ENCODE measurements at regions not wholly inside any gene's neighbourhood (a gene's known extent, or its start where the extent isn't known, plus 50 kb on each side); places are given as distances from the start of the nearest gene placed in this dataset.
"Not testable (repeated sequence)": the region's sequence is repeated elsewhere in the genome, so short reads cannot be mapped to it uniquely, and the experiment has no call there.

DNA sequence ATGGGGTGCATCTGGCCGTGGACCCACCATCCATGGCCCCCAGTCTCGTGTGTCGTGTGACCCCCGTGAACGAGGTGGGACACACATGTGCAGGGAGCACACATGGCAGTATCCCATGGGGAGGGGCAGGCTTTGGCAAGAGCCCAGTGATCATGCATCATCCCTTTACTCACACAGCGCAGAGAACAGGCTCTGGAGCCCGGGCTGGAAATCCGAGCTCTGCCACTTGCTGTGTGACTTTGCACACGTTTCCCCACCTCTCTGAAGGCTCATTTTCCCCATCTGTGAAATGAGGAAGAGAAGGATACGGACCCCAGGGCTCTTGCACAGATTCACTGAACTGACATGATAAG lies 119.9 kb downstream of the PHETA1 start:
- TF ChIP-seq CTCF (conservative IDR thresholded peaks at IDR 0.05) (no peak), ZFX (IDR thresholded peaks at IDR 0.05) (no peak)
- H3K27ac ChIP-seq = no peak overlapping the region

- no peak overlapping the region for H3K27ac ChIP-seq
- no peak for TF ChIP-seq ZFX (IDR thresholded peaks at IDR 0.05)
- TF ChIP-seq CTCF (conservative IDR thresholded peaks at IDR 0.05) = no peak
Measured at GRCh38 chr12:111248236-111249017, 120.5 kb downstream of the PHETA1 start.

DNA sequence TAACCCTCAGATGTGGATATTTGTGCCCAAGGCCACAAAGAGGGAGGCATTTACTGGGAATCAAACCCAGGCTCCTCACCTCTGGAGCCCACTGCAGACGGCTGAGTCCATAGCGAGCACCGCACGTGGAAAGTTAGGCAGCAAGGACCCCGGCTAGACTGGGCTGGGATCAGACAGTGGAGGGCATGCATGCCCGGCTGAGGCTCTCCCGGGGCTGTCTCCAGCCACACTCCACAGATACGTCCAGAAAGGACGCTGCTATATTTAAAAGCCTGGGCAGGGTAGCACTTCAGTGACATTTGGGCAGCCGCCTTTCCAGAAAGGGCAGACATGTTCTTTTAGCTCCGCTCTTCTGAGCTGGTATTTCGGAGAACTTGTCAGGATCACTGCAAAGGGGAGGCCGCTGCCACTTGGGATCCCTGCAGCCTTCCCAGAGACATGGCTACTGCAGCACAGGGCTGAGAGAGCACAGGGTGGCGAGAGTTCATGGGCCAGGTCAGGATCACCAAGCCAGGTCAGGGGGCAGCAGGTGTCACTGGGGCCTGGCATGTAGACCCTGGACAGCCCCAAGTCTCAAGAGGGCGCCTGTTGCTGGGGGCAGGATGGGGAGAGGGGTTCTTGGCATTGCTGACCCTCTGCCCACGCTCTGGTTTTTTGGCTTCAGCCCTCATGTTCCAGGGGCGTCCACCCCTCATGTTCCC lies 121.7 kb downstream of the PHETA1 start:
- no peak overlapping the region for H3K27ac ChIP-seq
- TF ChIP-seq ZFX (IDR thresholded peaks at IDR 0.05) (no peak), CTCF (conservative IDR thresholded peaks at IDR 0.05) (no peak)

DNA sequence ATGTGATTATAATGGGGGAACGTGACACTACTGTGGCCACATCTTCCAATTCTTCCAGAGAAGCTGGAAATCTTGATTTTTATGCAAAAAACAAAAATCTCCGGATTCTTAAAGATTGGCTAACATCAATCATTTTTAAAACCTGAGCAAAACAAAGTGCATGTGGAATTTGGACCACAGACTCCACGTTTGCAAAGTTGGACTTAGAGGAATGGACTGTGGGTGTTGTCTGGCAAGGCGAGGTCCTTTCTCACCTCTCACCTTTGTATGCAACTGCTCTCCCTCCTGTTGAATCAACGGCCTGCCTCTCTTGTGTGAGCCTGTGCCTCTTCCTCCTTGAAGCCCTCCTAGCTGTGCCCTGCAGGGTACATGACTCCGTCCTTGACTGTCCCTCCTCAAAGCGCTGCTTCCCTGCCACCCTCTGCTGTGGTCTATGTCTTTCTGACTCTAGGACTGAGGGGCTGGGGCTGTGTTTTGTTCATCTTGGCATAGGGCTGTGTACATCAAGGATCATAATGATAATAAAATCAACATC lies 122.4 kb downstream of the PHETA1 start:
- TF ChIP-seq CTCF (conservative IDR thresholded peaks at IDR 0.05) (no peak), ZFX (IDR thresholded peaks at IDR 0.05) (no peak)

GRCh38 chr12:111245701-111246476 lies 123.0 kb downstream of the PHETA1 start:
- no peak overlapping the region for H3K27ac ChIP-seq
- TF ChIP-seq ZFX (IDR thresholded peaks at IDR 0.05) (no peak), CTCF (conservative IDR thresholded peaks at IDR 0.05) (no peak)

More for the DNA sequence above, 122.4 kb downstream of the PHETA1 start:
- H3K27ac ChIP-seq = no peak overlapping the region

DNA sequence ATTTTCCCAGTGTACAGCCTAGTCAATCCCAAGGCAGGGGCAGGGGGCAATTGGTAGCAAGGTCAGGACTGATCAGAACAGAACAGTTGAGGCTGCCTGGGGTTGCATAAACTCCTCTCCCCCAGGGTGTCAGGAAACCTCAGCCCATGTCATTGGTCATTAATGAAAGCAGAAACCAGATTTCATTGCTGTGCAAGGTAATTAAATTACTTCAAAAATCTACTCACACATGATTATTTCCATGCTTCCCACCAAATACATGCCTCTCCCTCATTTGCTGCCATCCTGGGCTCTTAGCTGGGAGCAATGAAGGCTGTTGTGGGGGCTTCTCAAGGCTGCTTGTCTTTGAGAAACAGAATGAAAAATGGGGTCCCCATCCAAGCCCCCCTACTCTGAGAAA lies 124.2 kb downstream of the PHETA1 start:
- TF ChIP-seq CTCF (conservative IDR thresholded peaks at IDR 0.05) (no peak), ZFX (IDR thresholded peaks at IDR 0.05) (no peak)
- H3K27ac ChIP-seq = no peak overlapping the region

DNA sequence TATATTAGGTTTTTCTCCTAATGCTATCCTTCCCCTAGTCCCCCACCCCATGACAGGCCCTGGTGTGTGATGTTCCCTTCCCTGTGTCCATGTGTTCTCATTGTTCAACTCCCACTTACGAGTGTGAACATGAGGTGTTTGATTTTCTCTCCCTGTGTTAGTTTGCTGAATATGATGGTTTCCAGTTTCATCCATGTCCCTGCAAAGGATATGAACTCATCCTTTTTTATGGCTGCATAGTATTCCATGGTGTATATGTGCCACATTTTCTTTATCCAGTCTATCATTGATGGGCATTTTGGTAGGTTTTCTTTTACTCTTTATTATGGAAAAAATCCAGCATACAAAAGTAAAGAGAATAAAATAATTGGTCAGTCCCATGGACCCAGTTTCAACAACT lies 126.1 kb downstream of the PHETA1 start:
- not testable (repeated sequence) for H3K27ac ChIP-seq
